Right atrium auricular region (tissue), 2 donors: ENCODE measurements at regions not wholly inside any gene's neighbourhood (a gene's known extent, or its start where the extent isn't known, plus 50 kb on each side); places are given as distances from the start of the nearest gene placed in this dataset.

ENCODE experiments used
- DNase-seq: peaks from one replicate; pipeline ENCODE4 v3.0.0-alpha.2; 2019; ENCODE audit warnings: low spot score
- H3K27ac ChIP-seq, 2 donors: fragments of 200-600 bp; sonication (generic); 1 replicate in 1 of 2; 2 replicates in 1 of 2; pipeline ENCODE4 v1.5.1; 2016 to 2019
- H3K27me3 ChIP-seq, 2 donors: fragments of 200-600 bp; sonication (generic); one replicate each; pipeline versions ENCODE4 v1.5.1 to v1.6.0; 2017 to 2019
- H3K36me3 ChIP-seq: fragments of 200-600 bp; sonication (generic); one replicate; pipeline ENCODE4 v1.5.1; 2016
- H3K4me1 ChIP-seq, 2 donors: fragments of 200-600 bp; sonication (generic); one replicate each; pipeline versions ENCODE4 v1.5.1 to v1.6.0; 2017 to 2019
- H3K4me3 ChIP-seq, 2 donors: fragments of 200-600 bp; sonication (generic); 1 replicate in 1 of 2; 2 replicates in 1 of 2; pipeline ENCODE4 v1.5.1; 2017 to 2019; ENCODE audit warnings: mild to moderate bottlenecking in 1 of 2, moderate library complexity in 1 of 2
- H3K9me3 ChIP-seq, 2 donors: fragments of 200-600 bp; sonication (generic); one replicate each; pipeline ENCODE4 v1.5.1; 2019
- CTCF ChIP-seq, 2 donors: fragments of 200-600 bp; sonication (generic); IDR thresholded peaks; one replicate each; pipeline ENCODE4 v1.5.1; 2019; ENCODE audit warnings: antibody characterized with exemption in 2 of 2

- no peak overlapping the region for H3K27ac ChIP-seq
- H3K4me1 ChIP-seq, result no peaks in the 10 kb centered on the region
- H3K9me3 ChIP-seq, result no peaks in the 10 kb centered on the region
- no peaks in the 10 kb centered on the region for H3K36me3 ChIP-seq
- H3K27me3 ChIP-seq, result no peaks in the 10 kb centered on the region
- no peak for DNase-seq
- H3K4me3 ChIP-seq, result no peak overlapping the region
- TF ChIP-seq CTCF (IDR thresholded peaks at IDR 0.05), result no peak
These were observed 113.3 kb upstream of the LPAR1 start for GRCh38 chr9:111151537-111151936.

GRCh38 chr9:111150181-111150580 lies 111.9 kb upstream of the LPAR1 start:
- Histone ChIP-seq H3K27me3 (no peaks in the 10 kb centered on the region), H3K9me3 (no peaks in the 10 kb centered on the region), H3K4me3 (no peak overlapping the region), H3K36me3 (no peaks in the 10 kb centered on the region), H3K4me1 (no peaks in the 10 kb centered on the region), H3K27ac (peak overlapping the region in 1 of 2 donors; percentile 58)
- DNase-seq, result no peak
- TF ChIP-seq CTCF (IDR thresholded peaks at IDR 0.05), result no peak

DNA sequence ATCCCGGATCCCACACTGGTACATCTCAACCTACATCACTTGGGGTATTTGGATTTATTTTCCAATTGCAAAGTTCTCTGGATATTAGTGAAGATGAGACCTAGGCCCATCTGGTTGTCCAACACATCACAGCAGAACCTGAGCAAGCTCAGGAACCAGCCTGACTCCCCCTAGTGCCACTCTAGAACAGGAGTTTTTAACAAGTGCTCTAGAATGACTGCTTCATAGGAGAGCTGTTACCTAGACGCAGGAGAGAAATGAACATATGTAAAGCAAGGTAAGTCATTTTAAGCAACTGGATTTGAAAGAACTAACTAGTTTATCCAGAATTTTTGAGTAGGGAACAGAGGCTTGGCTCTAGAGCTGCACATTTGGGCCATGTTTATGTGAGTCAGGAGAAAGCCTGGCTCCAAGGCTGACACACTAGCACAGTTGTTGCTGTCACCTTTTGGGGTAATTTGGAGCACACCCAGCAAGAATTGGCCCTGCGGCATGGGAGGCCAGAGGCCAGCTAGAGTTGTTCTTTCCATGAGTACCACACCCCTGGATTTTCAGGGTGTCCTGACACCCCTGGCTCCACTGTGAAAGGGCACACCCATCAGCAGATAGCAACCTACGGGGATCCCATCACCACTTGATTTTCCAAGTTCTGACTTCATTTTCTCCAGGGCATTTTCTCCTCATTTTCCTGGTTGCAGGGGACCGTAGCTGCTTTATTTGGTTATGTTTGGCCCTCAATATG lies 110.9 kb upstream of the LPAR1 start:
- peak; percentile 70 for DNase-seq
- Histone ChIP-seq H3K4me3 (no peak overlapping the region), H3K27ac (peak overlapping the region in 1 of 2 donors; percentile 58)

GRCh38 chr9:111148052-111149017 lies 110.1 kb upstream of the LPAR1 start:
- no peaks in the 10 kb centered on the region for H3K27me3 ChIP-seq
- H3K4me3 ChIP-seq, result no peak overlapping the region
- no peaks in the 10 kb centered on the region for H3K36me3 ChIP-seq
- no peak for TF ChIP-seq CTCF (IDR thresholded peaks at IDR 0.05)
- H3K4me1 ChIP-seq, result no peaks in the 10 kb centered on the region
- DNase-seq, result no peak
- H3K9me3 ChIP-seq, result no peaks in the 10 kb centered on the region
- H3K27ac ChIP-seq, result peak overlapping the region in 1 of 2 donors; percentile 58

More for the DNA sequence above, 110.9 kb upstream of the LPAR1 start:
- H3K4me1 ChIP-seq, result no peaks in the 10 kb centered on the region
- no peaks in the 10 kb centered on the region for H3K9me3 ChIP-seq
- no peaks in the 10 kb centered on the region for H3K36me3 ChIP-seq
- TF ChIP-seq CTCF (IDR thresholded peaks at IDR 0.05), result no peak
- H3K27me3 ChIP-seq, result no peaks in the 10 kb centered on the region

- Histone ChIP-seq H3K27ac (no peak overlapping the region), H3K27me3 (no peaks in the 10 kb centered on the region), H3K4me3 (no peak overlapping the region), H3K36me3 (no peaks in the 10 kb centered on the region), H3K9me3 (no peaks in the 10 kb centered on the region), H3K4me1 (no peaks in the 10 kb centered on the region)
- TF ChIP-seq CTCF (IDR thresholded peaks at IDR 0.05), result no peak
- no peak for DNase-seq
These were observed 108.8 kb upstream of the LPAR1 start for GRCh38 chr9:111147041-111147440.
